ENCODE measurements at regions not wholly inside any gene's neighbourhood (a gene's known extent, or its start where the extent isn't known, plus 50 kb on each side); places are given as distances from the start of the nearest gene placed in this dataset.

- intact Hi-C loops (cut with micrococcal nuclease; ENCODE audit: unreplicated experiment) (no loop called here), in situ Hi-C loops (cut with HindIII; ENCODE audit: extremely low pct_ligation_motif_present, low pct_unique_long_range_greater_than_20kb) (no loop called here)
- no TSS peak for BruUV-seq (replicated peaks)
- ChIA-PET CTCF (ENCODE audit: low intra/inter-chr PET ratio, low total read pairs) (no interaction called here), POLR2A (no interaction called here)
- no peak for ATAC-seq
- Histone ChIP-seq H2AFZ (ENCODE audit: low read length) (no peak overlapping the region), H4K20me1 (ENCODE audit: insufficient read depth, low read length) (no peaks in the 10 kb centered on the region), H3K36me3 (replicated peaks in 1 of 2; ENCODE audit: control insufficient read depth in 1 of 2, insufficient read depth in 2 of 2, low read length in 2 of 2) (no peaks in the 10 kb centered on the region), H3K9ac (ENCODE audit: insufficient read depth, low read depth, low read length) (no peak overlapping the region), H3K27ac (ENCODE audit: extremely low read length, insufficient read depth, low read length) (no peak overlapping the region), H3K4me1 (ENCODE audit: insufficient read depth, low read length) (no peaks in the 10 kb centered on the region), H3K4me2 (ENCODE audit: low read depth, low read length) (no peak overlapping the region), H3K79me2 (ENCODE audit: insufficient read depth, low read length) (no peaks in the 10 kb centered on the region), H3K27me3 (ENCODE audit: control insufficient read depth in 1 of 2, insufficient read depth in 2 of 2, low read length in 2 of 2) (peaks cover 0 to 6% of the 10 kb centered on the region in 2 experiments; a peak in 3 of 5 replicates), H3K9me3 (ENCODE audit: low read length) (no peaks in the 10 kb centered on the region), H3K4me3 (replicated peaks in 1 of 3; ENCODE audit: insufficient read depth in 1 of 3, low read depth in 2 of 3, low read length in 3 of 3) (no peak overlapping the region)
- no CpG with 5 or more reads among the region's 9 CpGs for WGBS (ENCODE audit: low lambda C conversion rate)
- DNase-seq (ENCODE audit: low spot score), result no peak
- FAIRE-seq, result no peak
- TF ChIP-seq PRDM15 (CRISPR knock-in tag; IDR thresholded peaks at IDR 0.05) (no peak), NR1H2 (CRISPR knock-in tag; IDR thresholded peaks at IDR 0.05; ENCODE audit: borderline replicate concordance, low read depth) (no peak), TOE1 (CRISPR knock-in tag; IDR thresholded peaks at IDR 0.05) (no peak), MAFF (IDR thresholded peaks at IDR 0.05; ENCODE audit: low read depth, low read length) (no peak), HNRNPL (IDR thresholded peaks at IDR 0.05; ENCODE audit: low read depth, low read length) (no peak), SRSF4 (IDR thresholded peaks at IDR 0.05; ENCODE audit: low read depth, low read length, poor library complexity, severe bottlenecking) (no peak)
- TF ChIP-seq, protein P1, sequence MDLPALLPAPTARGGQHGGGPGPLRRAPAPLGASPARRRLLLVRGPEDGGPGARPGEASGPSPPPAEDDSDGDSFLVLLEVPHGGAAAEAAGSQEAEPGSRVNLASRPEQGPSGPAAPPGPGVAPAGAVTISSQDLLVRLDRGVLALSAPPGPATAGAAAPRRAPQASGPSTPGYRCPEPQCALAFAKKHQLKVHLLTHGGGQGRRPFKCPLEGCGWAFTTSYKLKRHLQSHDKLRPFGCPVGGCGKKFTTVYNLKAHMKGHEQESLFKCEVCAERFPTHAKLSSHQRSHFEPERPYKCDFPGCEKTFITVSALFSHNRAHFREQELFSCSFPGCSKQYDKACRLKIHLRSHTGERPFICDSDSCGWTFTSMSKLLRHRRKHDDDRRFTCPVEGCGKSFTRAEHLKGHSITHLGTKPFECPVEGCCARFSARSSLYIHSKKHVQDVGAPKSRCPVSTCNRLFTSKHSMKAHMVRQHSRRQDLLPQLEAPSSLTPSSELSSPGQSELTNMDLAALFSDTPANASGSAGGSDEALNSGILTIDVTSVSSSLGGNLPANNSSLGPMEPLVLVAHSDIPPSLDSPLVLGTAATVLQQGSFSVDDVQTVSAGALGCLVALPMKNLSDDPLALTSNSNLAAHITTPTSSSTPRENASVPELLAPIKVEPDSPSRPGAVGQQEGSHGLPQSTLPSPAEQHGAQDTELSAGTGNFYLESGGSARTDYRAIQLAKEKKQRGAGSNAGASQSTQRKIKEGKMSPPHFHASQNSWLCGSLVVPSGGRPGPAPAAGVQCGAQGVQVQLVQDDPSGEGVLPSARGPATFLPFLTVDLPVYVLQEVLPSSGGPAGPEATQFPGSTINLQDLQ (CRISPR knock-in tag; IDR thresholded peaks at IDR 0.05), result no peak
Measured at GRCh38 chr14:105903971-105904370, 377.6 kb downstream of the TMEM121 start.

Measured in HepG2 (cell line).